ENCODE measurements at regions not wholly inside any gene's neighbourhood (a gene's known extent, or its start where the extent isn't known, plus 50 kb on each side); places are given as distances from the start of the nearest gene placed in this dataset.

- Histone ChIP-seq H3K4ac (ENCODE audit: low read depth, low read length) (no peak overlapping the region), H3K9ac (ENCODE audit: low read depth, low read length) (no peak overlapping the region), H3K36me3 (ENCODE audit: control insufficient read depth, insufficient read depth, low read length) (no peaks in the 10 kb centered on the region), H4K8ac (ENCODE audit: low read depth in 2 of 2, low read length in 2 of 2) (no peak overlapping the region), H3K9me1 (ENCODE audit: insufficient read depth, low read length) (peaks cover 10% of the 10 kb centered on the region; the same call in 1 of the 2 replicates), H2AK5ac (ENCODE audit: low read depth, low read length) (no peak overlapping the region), H3K9me3 (ENCODE audit: control insufficient read depth, insufficient read depth, low read length) (no peaks in the 10 kb centered on the region), H3K27me3 (ENCODE audit: control insufficient read depth, insufficient read depth, low read length) (peaks cover 4% of the 10 kb centered on the region), H3K79me1 (ENCODE audit: low read depth in 1 of 2, low read length in 2 of 2) (no peaks in the 10 kb centered on the region), H2AK9ac (replicated peaks; ENCODE audit: low read depth, low read length, poor library complexity) (no peak overlapping the region), H3K14ac (replicated peaks; ENCODE audit: low read depth, low read length) (no peak overlapping the region), H3K56ac (ENCODE audit: extremely low read depth, insufficient read depth, low read length) (no peak overlapping the region), H2BK5ac (ENCODE audit: low read depth, low read length, poor library complexity, severe bottlenecking) (no peak overlapping the region), H2BK20ac (ENCODE audit: low read depth, low read length) (no peak overlapping the region), H3K27ac (ENCODE audit: insufficient read depth, low read length) (no peak overlapping the region), H4K91ac (ENCODE audit: insufficient read depth, low read depth, low read length) (no peak overlapping the region), H4K5ac (ENCODE audit: low read depth, low read length) (no peak overlapping the region), H3K4me1 (ENCODE audit: control insufficient read depth, insufficient read depth, low read length) (no peaks in the 10 kb centered on the region; the same call in 1 of the 2 replicates), H3K18ac (ENCODE audit: low read depth, low read length) (no peak overlapping the region), H3K4me3 (ENCODE audit: insufficient read depth, low read depth, low read length) (no peak overlapping the region), H4K20me1 (ENCODE audit: insufficient read depth, low read length) (no peaks in the 10 kb centered on the region), H2AFZ (replicated peaks; ENCODE audit: low read length, poor library complexity) (no peak overlapping the region), H3K23ac (ENCODE audit: low read depth, low read length) (no peak overlapping the region), H3K4me2 (ENCODE audit: low read depth, low read length) (no peak overlapping the region), H2BK15ac (ENCODE audit: low read depth, low read length) (no peak overlapping the region), H2BK120ac (ENCODE audit: low read depth, low read length) (no peak overlapping the region)
- WGBS, 2 experiments (ENCODE audit: extremely low coverage in 2 of 2, insufficient read length in 1 of 2) = 58% methylated on average over 5 of the region's 13 CpGs; no CpG with 5 or more reads in 1 of the 2 experiments
- POLR2A ChIA-PET (ENCODE audit: unreplicated experiment) = no interaction called here
- in situ Hi-C loops (cut with MboI; ENCODE audit: low sequenced_read_pairs) (no loop called here), intact Hi-C loops (cut with micrococcal nuclease) (no loop called here), dilution Hi-C loops (cut with HindIII; ENCODE audit: low sequenced_read_pairs, unreplicated experiment) (no loop called here)
- no peak for ATAC-seq (ENCODE audit: low read depth)
- no TSS peak for BruUV-seq (replicated peaks)
- DNase-seq = no peak
- CTCF ChIA-PET = no interaction called here
- TF ChIP-seq POLR2A (IDR thresholded peaks at IDR 0.05; ENCODE audit: low read depth, low read length) (no peak), MAFK (IDR thresholded peaks at IDR 0.05; ENCODE audit: low read depth, low read length) (peak; percentile 87), NFE2L2 (IDR thresholded peaks at IDR 0.05; ENCODE audit: low read depth, low read length) (peak; percentile 65), RFX5 (IDR thresholded peaks at IDR 0.05; ENCODE audit: low read depth, low read length) (no peak), CHD1 (IDR thresholded peaks at IDR 0.05; ENCODE audit: low read depth, low read length) (no peak), RAD21 (IDR thresholded peaks at IDR 0.05; ENCODE audit: low read length) (no peak)
- TF ChIP-seq, protein P1, sequence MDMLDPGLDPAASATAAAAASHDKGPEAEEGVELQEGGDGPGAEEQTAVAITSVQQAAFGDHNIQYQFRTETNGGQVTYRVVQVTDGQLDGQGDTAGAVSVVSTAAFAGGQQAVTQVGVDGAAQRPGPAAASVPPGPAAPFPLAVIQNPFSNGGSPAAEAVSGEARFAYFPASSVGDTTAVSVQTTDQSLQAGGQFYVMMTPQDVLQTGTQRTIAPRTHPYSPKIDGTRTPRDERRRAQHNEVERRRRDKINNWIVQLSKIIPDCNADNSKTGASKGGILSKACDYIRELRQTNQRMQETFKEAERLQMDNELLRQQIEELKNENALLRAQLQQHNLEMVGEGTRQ (IDR thresholded peaks at IDR 0.05; ENCODE audit: low read depth, low read length) = peak; percentile 16; the same call in 1 of the 2 replicates
Measured at GRCh38 chr3:14278799-14279625, 100.4 kb downstream of the LSM3 start.
